CD8-positive, alpha-beta memory T cell (primary cell): ENCODE measurements at regions not wholly inside any gene's neighbourhood (a gene's known extent, or its start where the extent isn't known, plus 50 kb on each side); places are given as distances from the start of the nearest gene placed in this dataset.
A peak's percentile ranks its signal among the peaks of the same experiment; 100 is the strongest.

Experiments used
- CTCF ChIA-PET: fragments of 350-600 bp; sonication (Branson Sonifier 250); formaldehyde crosslinking; loops from one replicate; lab custom pipeline; 2021; ENCODE audit warnings: antibody characterized with exemption; lab: Charles Lee
- POLR2A ChIA-PET: fragments of 350-600 bp; sonication (Branson Sonifier 250); formaldehyde crosslinking; loops from one replicate; lab custom pipeline; 2021; ENCODE audit warnings: antibody characterized with exemption; lab: Charles Lee
- DNase-seq, 5 donors: peaks; one replicate each; pipeline versions ENCODE4 v3.0.0 to v3.0.0-alpha.2; 2020 to 2022; ENCODE audit warnings: mixed read lengths in 1 of 5
- H3K27ac ChIP-seq: one replicate; pipeline ENCODE4 v1.7.0; 2013; ENCODE audit warnings: low read depth, mild to moderate bottlenecking, low read length, moderate library complexity
- H3K27me3 ChIP-seq: 2 replicates; pipeline ENCODE4 v1.7.0; 2013; ENCODE audit warnings: low read length, mild to moderate bottlenecking; ENCODE audit not compliant: insufficient read depth, poor library complexity, severe bottlenecking
- H3K36me3 ChIP-seq: 2 replicates; pipeline ENCODE4 v1.7.0; 2013; ENCODE audit warnings: mild to moderate bottlenecking, low read length, moderate library complexity; ENCODE audit not compliant: insufficient read depth
- H3K4me1 ChIP-seq: 2 replicates; pipeline ENCODE4 v1.7.0; 2013; ENCODE audit warnings: mild to moderate bottlenecking, low read length, moderate library complexity; ENCODE audit not compliant: insufficient read depth
- H3K4me3 ChIP-seq: 2 replicates; pipeline ENCODE4 v1.7.0; 2013; ENCODE audit warnings: mild to moderate bottlenecking, low read length
- H3K9me3 ChIP-seq: 2 replicates; pipeline ENCODE4 v1.7.0; 2013; ENCODE audit warnings: mild to moderate bottlenecking, low read length
- H3K27ac Mint-ChIP-seq, 8 donors: one replicate each; pipeline ENCODE4 v1.8.0; 2020 to 2021; ENCODE audit warnings: mixed read lengths in 8 of 8, mild to moderate bottlenecking in 6 of 8, inconsistent platforms in 3 of 8, moderate library complexity in 3 of 8
- H3K27me3 Mint-ChIP-seq, 2 donors: one replicate each; pipeline ENCODE4 v1.8.0; 2020 to 2021; ENCODE audit warnings: mixed read lengths in 2 of 2, mild to moderate bottlenecking in 1 of 2, moderate library complexity in 1 of 2
- H3K36me3 Mint-ChIP-seq, 3 donors: one replicate each; pipeline ENCODE4 v1.8.0; 2020 to 2021; ENCODE audit warnings: mixed read lengths in 3 of 3, inconsistent platforms in 1 of 3, mild to moderate bottlenecking in 1 of 3
- H3K4me1 Mint-ChIP-seq, 3 donors: one replicate each; pipeline ENCODE4 v1.8.0; 2020 to 2021; ENCODE audit warnings: mixed read lengths in 3 of 3, inconsistent platforms in 1 of 3, mild to moderate bottlenecking in 1 of 3
- H3K4me3 Mint-ChIP-seq, 7 donors: one replicate each; pipeline ENCODE4 v1.8.0; 2020 to 2021; ENCODE audit warnings: mixed read lengths in 7 of 7, mild to moderate bottlenecking in 6 of 7, moderate library complexity in 4 of 7, inconsistent platforms in 2 of 7
- H3K9me3 Mint-ChIP-seq, 5 donors: one replicate each; pipeline ENCODE4 v1.8.0; 2020 to 2022; ENCODE audit warnings: mixed read lengths in 5 of 5, mild to moderate bottlenecking in 3 of 5, moderate library complexity in 2 of 5, inconsistent platforms in 1 of 5

GRCh38 chr15:95347837-95348236 lies 982.7 kb upstream of the NR2F2 start:
- H3K9me3 Mint-ChIP-seq, result no peaks in the 10 kb centered on the region
- H3K27ac Mint-ChIP-seq, result no peak overlapping the region
- H3K9me3 ChIP-seq, result no peaks in the 10 kb centered on the region
- H3K4me1 Mint-ChIP-seq, result no peaks in the 10 kb centered on the region
- no peak overlapping the region for H3K27ac ChIP-seq
- no peaks in the 10 kb centered on the region for H3K27me3 ChIP-seq
- H3K4me1 ChIP-seq, result no peaks in the 10 kb centered on the region
- peaks cover 2 to 8% of the 10 kb centered on the region in 2 donors for H3K27me3 Mint-ChIP-seq
- no peaks in the 10 kb centered on the region for H3K36me3 Mint-ChIP-seq
- CTCF ChIA-PET, result no interaction called here
- POLR2A ChIA-PET, result no interaction called here
- no peak overlapping the region for H3K4me3 ChIP-seq
- H3K36me3 ChIP-seq, result no peaks in the 10 kb centered on the region
- DNase-seq, result no peak
- H3K4me3 Mint-ChIP-seq, result no peak overlapping the region

GRCh38 chr15:95350908-95351307 lies 979.6 kb upstream of the NR2F2 start:
- Mint-ChIP-seq H3K4me3 (no peak overlapping the region), H3K4me1 (no peaks in the 10 kb centered on the region), H3K9me3 (no peaks in the 10 kb centered on the region), H3K27me3 (peaks cover 2 to 8% of the 10 kb centered on the region in 2 donors), H3K27ac (no peak overlapping the region), H3K36me3 (no peaks in the 10 kb centered on the region)
- H3K9me3 ChIP-seq, result no peaks in the 10 kb centered on the region
- no peaks in the 10 kb centered on the region for H3K36me3 ChIP-seq
- no peak overlapping the region for H3K27ac ChIP-seq
- no peaks in the 10 kb centered on the region for H3K4me1 ChIP-seq
- DNase-seq, result no peak
- ChIA-PET POLR2A (no interaction called here), CTCF (no interaction called here)
- no peak overlapping the region for H3K4me3 ChIP-seq
- no peaks in the 10 kb centered on the region for H3K27me3 ChIP-seq

- peaks cover 6 to 17% of the 10 kb centered on the region in 2 donors for H3K27me3 Mint-ChIP-seq
- no peaks in the 10 kb centered on the region for H3K9me3 Mint-ChIP-seq
- CTCF ChIA-PET, result no interaction called here
- Histone ChIP-seq H3K4me3 (no peak overlapping the region), H3K27ac (no peak overlapping the region), H3K27me3 (no peaks in the 10 kb centered on the region), H3K36me3 (no peaks in the 10 kb centered on the region), H3K9me3 (no peaks in the 10 kb centered on the region), H3K4me1 (no peaks in the 10 kb centered on the region)
- DNase-seq, result no peak
- no peaks in the 10 kb centered on the region for H3K4me1 Mint-ChIP-seq
- H3K27ac Mint-ChIP-seq, result no peak overlapping the region
- H3K36me3 Mint-ChIP-seq, result no peaks in the 10 kb centered on the region
- POLR2A ChIA-PET, result no interaction called here
- H3K4me3 Mint-ChIP-seq, result no peak overlapping the region
Observed at GRCh38 chr15:95352631-95353187, 977.8 kb upstream of the NR2F2 start.

- Mint-ChIP-seq H3K4me3 (no peak overlapping the region), H3K27me3 (peaks cover 6 to 18% of the 10 kb centered on the region in 2 donors), H3K9me3 (no peaks in the 10 kb centered on the region), H3K36me3 (no peaks in the 10 kb centered on the region), H3K27ac (no peak overlapping the region), H3K4me1 (no peaks in the 10 kb centered on the region)
- Histone ChIP-seq H3K27ac (no peak overlapping the region), H3K36me3 (no peaks in the 10 kb centered on the region), H3K27me3 (no peaks in the 10 kb centered on the region), H3K4me1 (no peaks in the 10 kb centered on the region), H3K9me3 (no peaks in the 10 kb centered on the region), H3K4me3 (no peak overlapping the region)
- POLR2A ChIA-PET, result no interaction called here
- CTCF ChIA-PET, result no interaction called here
- no peak for DNase-seq
Observed at GRCh38 chr15:95353512-95353911, 977.0 kb upstream of the NR2F2 start.

- Mint-ChIP-seq H3K27me3 (peaks cover 10% of the 10 kb centered on the region in 2 donors), H3K4me3 (no peak overlapping the region), H3K9me3 (peaks cover 8 to 21% (median 14%) of the 10 kb centered on the region in 5 donors), H3K4me1 (no peaks in the 10 kb centered on the region), H3K27ac (no peak overlapping the region), H3K36me3 (peaks cover 0 to 7% (median 0%) of the 10 kb centered on the region in 3 donors)
- H3K4me3 ChIP-seq, result no peak overlapping the region
- H3K27me3 ChIP-seq, result no peaks in the 10 kb centered on the region
- CTCF ChIA-PET, result no interaction called here
- DNase-seq, result no peak
- no peaks in the 10 kb centered on the region for H3K9me3 ChIP-seq
- H3K36me3 ChIP-seq, result no peaks in the 10 kb centered on the region
- no peaks in the 10 kb centered on the region for H3K4me1 ChIP-seq
- no peak overlapping the region for H3K27ac ChIP-seq
- POLR2A ChIA-PET, result no interaction called here
Observed at GRCh38 chr15:95359966-95360365, 970.5 kb upstream of the NR2F2 start.

- no peak overlapping the region for H3K4me3 ChIP-seq
- Mint-ChIP-seq H3K9me3 (peaks cover 8 to 21% (median 14%) of the 10 kb centered on the region in 5 donors), H3K36me3 (peaks cover 0 to 10% (median 0%) of the 10 kb centered on the region in 3 donors), H3K4me3 (no peak overlapping the region), H3K4me1 (no peaks in the 10 kb centered on the region), H3K27ac (no peak overlapping the region), H3K27me3 (peaks cover 5 to 7% of the 10 kb centered on the region in 2 donors)
- H3K36me3 ChIP-seq, result no peaks in the 10 kb centered on the region
- ChIA-PET CTCF (no interaction called here), POLR2A (no interaction called here)
- H3K27me3 ChIP-seq, result no peaks in the 10 kb centered on the region
- no peaks in the 10 kb centered on the region for H3K4me1 ChIP-seq
- no peak for DNase-seq
- no peaks in the 10 kb centered on the region for H3K9me3 ChIP-seq
- no peak overlapping the region for H3K27ac ChIP-seq
Observed at GRCh38 chr15:95362306-95362705, 968.2 kb upstream of the NR2F2 start.

GRCh38 chr15:95363646-95364045 lies 966.9 kb upstream of the NR2F2 start:
- no peak for DNase-seq
- peaks cover 0 to 10% (median 0%) of the 10 kb centered on the region in 3 donors for H3K36me3 Mint-ChIP-seq
- CTCF ChIA-PET, result no interaction called here
- POLR2A ChIA-PET, result no interaction called here
- H3K4me1 ChIP-seq, result no peaks in the 10 kb centered on the region
- H3K9me3 ChIP-seq, result no peaks in the 10 kb centered on the region
- H3K27ac ChIP-seq, result no peak overlapping the region
- H3K27me3 ChIP-seq, result no peaks in the 10 kb centered on the region
- no peaks in the 10 kb centered on the region for H3K4me1 Mint-ChIP-seq
- peak overlapping the region in 1 of 8 donors; percentile 7 for H3K27ac Mint-ChIP-seq
- peaks cover 3 to 6% of the 10 kb centered on the region in 2 donors for H3K27me3 Mint-ChIP-seq
- peaks cover 8 to 21% (median 14%) of the 10 kb centered on the region in 5 donors for H3K9me3 Mint-ChIP-seq
- no peak overlapping the region for H3K4me3 ChIP-seq
- H3K36me3 ChIP-seq, result no peaks in the 10 kb centered on the region
- H3K4me3 Mint-ChIP-seq, result no peak overlapping the region

- CTCF ChIA-PET, result no interaction called here
- Mint-ChIP-seq H3K27ac (no peak overlapping the region), H3K4me1 (no peaks in the 10 kb centered on the region), H3K9me3 (peaks cover 8 to 21% (median 14%) of the 10 kb centered on the region in 5 donors), H3K36me3 (peaks cover 0 to 10% (median 0%) of the 10 kb centered on the region in 3 donors), H3K27me3 (peaks cover 0 to 9% of the 10 kb centered on the region in 2 donors), H3K4me3 (no peak overlapping the region)
- Histone ChIP-seq H3K9me3 (no peaks in the 10 kb centered on the region), H3K27me3 (no peaks in the 10 kb centered on the region), H3K4me3 (no peak overlapping the region), H3K27ac (no peak overlapping the region), H3K36me3 (no peaks in the 10 kb centered on the region), H3K4me1 (no peaks in the 10 kb centered on the region)
- POLR2A ChIA-PET, result no interaction called here
- DNase-seq, result no peak
Observed at GRCh38 chr15:95365511-95366107, 964.9 kb upstream of the NR2F2 start.
